Nephron (organoid): ENCODE measurements at regions not wholly inside any gene's neighbourhood (a gene's known extent, or its start where the extent isn't known, plus 50 kb on each side); places are given as distances from the start of the nearest gene placed in this dataset.

Experiments
- H3K27ac Mint-ChIP-seq, 3 experiments: 2 replicates each; pipeline ENCODE4 v1.8.0; 2020; ENCODE audit warnings: mixed read lengths in 3 of 3, mild to moderate bottlenecking in 2 of 3, moderate library complexity in 1 of 3
- H3K27me3 Mint-ChIP-seq: 2 replicates; pipeline ENCODE4 v1.8.0; 2021; ENCODE audit warnings: low read depth, mild to moderate bottlenecking, moderate library complexity, mixed read lengths
- H3K36me3 Mint-ChIP-seq: 2 replicates; pipeline ENCODE4 v1.8.0; 2020; ENCODE audit warnings: low read depth, mixed read lengths
- H3K4me1 Mint-ChIP-seq: 2 replicates; pipeline ENCODE4 v1.8.0; 2020; ENCODE audit warnings: mixed read lengths
- H3K4me3 Mint-ChIP-seq, 3 experiments: 2 replicates each; pipeline ENCODE4 v1.8.0; 2020; ENCODE audit warnings: mild to moderate bottlenecking in 3 of 3, mixed read lengths in 3 of 3, moderate library complexity in 2 of 3
- H3K9me3 Mint-ChIP-seq: 2 replicates; pipeline ENCODE4 v1.8.0; 2020; ENCODE audit warnings: mixed read lengths
- CTCF ChIP-seq, 3 experiments: fragments of 200-600 bp; sonication (generic); IDR thresholded peaks; one replicate each; pipeline ENCODE4 v1.5.0; 2021; ENCODE audit warnings: antibody characterized with exemption in 3 of 3; ENCODE audit not compliant: unreplicated experiment in 3 of 3

- no peaks in the 10 kb centered on the region for H3K27me3 Mint-ChIP-seq
- no peak overlapping the region for H3K27ac Mint-ChIP-seq
- H3K4me3 Mint-ChIP-seq: no peak overlapping the region
- no peak for TF ChIP-seq CTCF (IDR thresholded peaks at IDR 0.05; ENCODE audit: unreplicated experiment in 3 of 3)
- H3K9me3 Mint-ChIP-seq: peaks cover 16% of the 10 kb centered on the region
- peaks cover 6% of the 10 kb centered on the region for H3K36me3 Mint-ChIP-seq
- H3K4me1 Mint-ChIP-seq: no peaks in the 10 kb centered on the region
Observed at GRCh38 chr6:130625825-130626527, 201.2 kb upstream of the SMLR1 start.

DNA sequence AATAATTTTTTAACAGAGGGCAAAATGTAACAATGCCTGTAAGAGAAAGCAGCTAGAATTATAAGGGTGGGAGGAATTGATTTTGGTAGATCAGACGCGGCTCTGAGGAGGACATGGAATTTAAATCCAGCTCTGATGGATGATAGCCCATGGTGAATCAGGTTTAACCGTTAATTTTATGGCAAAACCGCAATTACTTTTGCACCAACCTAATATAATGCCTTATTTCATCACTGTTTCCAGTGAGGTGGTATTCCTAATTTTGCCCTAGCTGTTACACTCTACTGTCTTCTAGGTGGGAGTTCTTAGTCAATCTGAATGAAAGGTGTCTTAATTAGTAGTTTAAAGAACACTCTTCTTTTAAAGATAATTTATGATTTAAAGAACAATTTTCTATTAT, 198.3 kb upstream of the SMLR1 start:
- Mint-ChIP-seq H3K27ac (no peak overlapping the region), H3K9me3 (peaks cover 5% of the 10 kb centered on the region), H3K27me3 (no peaks in the 10 kb centered on the region), H3K36me3 (no peaks in the 10 kb centered on the region), H3K4me1 (peaks cover 10% of the 10 kb centered on the region), H3K4me3 (no peak overlapping the region)
- TF ChIP-seq CTCF (IDR thresholded peaks at IDR 0.05; ENCODE audit: unreplicated experiment in 3 of 3): no peak

DNA sequence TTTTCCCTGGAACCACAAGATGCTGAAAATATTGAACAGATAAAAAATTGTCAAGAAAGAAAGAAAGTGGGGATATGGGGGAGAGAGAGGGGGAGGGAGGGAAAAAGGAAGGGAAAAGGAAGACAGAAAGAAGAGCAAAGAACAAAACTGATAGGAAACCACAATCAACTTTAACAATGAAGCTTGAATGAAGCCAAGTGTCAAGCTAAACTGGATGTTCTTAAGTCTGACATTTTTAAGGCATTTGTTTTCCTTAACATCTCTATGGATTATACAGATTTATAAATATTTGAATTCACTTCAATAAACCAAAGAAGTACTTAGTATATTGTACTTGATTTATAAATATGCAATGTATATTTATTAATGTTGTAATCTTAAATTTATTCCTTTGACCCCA, 197.6 kb upstream of the SMLR1 start:
- no peak overlapping the region for H3K27ac Mint-ChIP-seq
- H3K4me1 Mint-ChIP-seq: peaks cover 10% of the 10 kb centered on the region
- TF ChIP-seq CTCF (IDR thresholded peaks at IDR 0.05; ENCODE audit: unreplicated experiment in 3 of 3): no peak
- no peak overlapping the region for H3K4me3 Mint-ChIP-seq
- H3K9me3 Mint-ChIP-seq: peaks cover 3% of the 10 kb centered on the region
- H3K27me3 Mint-ChIP-seq: no peaks in the 10 kb centered on the region
- H3K36me3 Mint-ChIP-seq: no peaks in the 10 kb centered on the region

DNA sequence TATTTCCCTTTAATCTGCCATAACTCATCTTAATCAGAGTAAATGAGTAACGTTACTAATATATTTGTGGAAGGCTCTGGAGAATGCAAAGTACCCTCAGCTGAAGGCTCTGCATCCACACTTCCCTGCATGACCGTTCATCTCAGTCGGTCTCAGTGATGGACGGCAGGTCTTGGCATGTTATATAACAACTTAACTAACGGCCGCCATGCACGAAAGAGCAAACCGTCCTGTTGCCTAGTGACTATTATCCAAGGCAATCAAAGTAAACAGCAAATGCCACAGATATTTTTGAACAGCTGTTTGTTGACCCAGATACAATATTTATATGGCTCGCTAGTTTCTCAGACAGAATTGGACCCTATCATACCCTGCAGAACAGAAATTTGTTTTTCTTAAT, 194.9 kb upstream of the SMLR1 start:
- no peak overlapping the region for H3K4me3 Mint-ChIP-seq

GRCh38 chr6:130632897-130633296, 194.3 kb upstream of the SMLR1 start:
- Mint-ChIP-seq H3K27ac (no peak overlapping the region), H3K27me3 (peaks cover 2% of the 10 kb centered on the region), H3K36me3 (no peaks in the 10 kb centered on the region), H3K4me1 (peaks cover 10% of the 10 kb centered on the region), H3K4me3 (no peak overlapping the region), H3K9me3 (peaks cover 14% of the 10 kb centered on the region)
- TF ChIP-seq CTCF (IDR thresholded peaks at IDR 0.05; ENCODE audit: unreplicated experiment in 3 of 3): no peak

More for the DNA sequence above, 194.9 kb upstream of the SMLR1 start:
- Mint-ChIP-seq H3K9me3 (peaks cover 9% of the 10 kb centered on the region), H3K4me1 (peaks cover 10% of the 10 kb centered on the region), H3K36me3 (no peaks in the 10 kb centered on the region), H3K27me3 (no peaks in the 10 kb centered on the region), H3K27ac (no peak overlapping the region)
- TF ChIP-seq CTCF (IDR thresholded peaks at IDR 0.05; ENCODE audit: unreplicated experiment in 3 of 3): no peak

GRCh38 chr6:130643361-130643760, 183.8 kb upstream of the SMLR1 start:
- no peak for TF ChIP-seq CTCF (IDR thresholded peaks at IDR 0.05; ENCODE audit: unreplicated experiment in 3 of 3)
- peaks cover 6% of the 10 kb centered on the region for H3K27me3 Mint-ChIP-seq
- H3K36me3 Mint-ChIP-seq: no peaks in the 10 kb centered on the region
- no peak overlapping the region for H3K27ac Mint-ChIP-seq
- H3K4me3 Mint-ChIP-seq: no peak overlapping the region
- no peaks in the 10 kb centered on the region for H3K4me1 Mint-ChIP-seq
- peaks cover 23% of the 10 kb centered on the region for H3K9me3 Mint-ChIP-seq
